ENCODE measurements at regions not wholly inside any gene's neighbourhood (a gene's known extent, or its start where the extent isn't known, plus 50 kb on each side); places are given as distances from the start of the nearest gene placed in this dataset.

- TF ChIP-seq, protein P1, sequence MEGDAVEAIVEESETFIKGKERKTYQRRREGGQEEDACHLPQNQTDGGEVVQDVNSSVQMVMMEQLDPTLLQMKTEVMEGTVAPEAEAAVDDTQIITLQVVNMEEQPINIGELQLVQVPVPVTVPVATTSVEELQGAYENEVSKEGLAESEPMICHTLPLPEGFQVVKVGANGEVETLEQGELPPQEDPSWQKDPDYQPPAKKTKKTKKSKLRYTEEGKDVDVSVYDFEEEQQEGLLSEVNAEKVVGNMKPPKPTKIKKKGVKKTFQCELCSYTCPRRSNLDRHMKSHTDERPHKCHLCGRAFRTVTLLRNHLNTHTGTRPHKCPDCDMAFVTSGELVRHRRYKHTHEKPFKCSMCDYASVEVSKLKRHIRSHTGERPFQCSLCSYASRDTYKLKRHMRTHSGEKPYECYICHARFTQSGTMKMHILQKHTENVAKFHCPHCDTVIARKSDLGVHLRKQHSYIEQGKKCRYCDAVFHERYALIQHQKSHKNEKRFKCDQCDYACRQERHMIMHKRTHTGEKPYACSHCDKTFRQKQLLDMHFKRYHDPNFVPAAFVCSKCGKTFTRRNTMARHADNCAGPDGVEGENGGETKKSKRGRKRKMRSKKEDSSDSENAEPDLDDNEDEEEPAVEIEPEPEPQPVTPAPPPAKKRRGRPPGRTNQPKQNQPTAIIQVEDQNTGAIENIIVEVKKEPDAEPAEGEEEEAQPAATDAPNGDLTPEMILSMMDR (IDR thresholded peaks at IDR 0.05): no peak
- no peak for TF ChIP-seq ZFX (IDR thresholded peaks at IDR 0.05; ENCODE audit: borderline replicate concordance)
Observed at GRCh38 chr11:121884626-121885025, 231.4 kb downstream of the BLID start.

Measured in 22Rv1 (cell line).